ENCODE measurements at regions not wholly inside any gene's neighbourhood (a gene's known extent, or its start where the extent isn't known, plus 50 kb on each side); places are given as distances from the start of the nearest gene placed in this dataset.

DNA sequence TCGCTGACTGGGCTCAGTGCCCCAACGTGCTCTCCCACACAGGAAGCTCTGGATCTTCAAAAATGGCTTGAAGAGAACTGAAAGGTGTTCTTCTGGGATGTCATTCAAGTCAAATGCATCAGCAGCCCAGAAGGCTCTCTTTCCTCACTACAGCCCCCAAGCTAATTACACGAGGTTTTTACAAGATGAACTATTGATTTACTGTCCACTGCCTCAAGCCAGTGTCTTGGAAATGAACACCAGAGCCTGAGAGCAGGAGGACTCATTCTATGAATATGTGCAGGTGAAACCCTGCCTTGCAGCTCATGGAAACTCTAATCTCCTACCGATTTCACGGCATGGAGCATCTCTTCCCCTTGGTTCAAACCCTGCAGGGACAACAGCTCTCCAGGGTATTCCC lies 98.9 kb upstream of the CST7 start:
- DNase-seq (no peak), ATAC-seq (ENCODE audit: low read depth) (no peak)
- intact Hi-C loops (cut with micrococcal nuclease) = no loop called here
- H2BK20ac ChIP-seq (ENCODE audit: low read depth, low read length) = no peak overlapping the region
- H3K18ac ChIP-seq (ENCODE audit: low read depth, low read length) = no peak overlapping the region
- H3K4me3 ChIP-seq (ENCODE audit: insufficient read depth, low read depth, low read length) = no peak overlapping the region
- no peak overlapping the region for H3K56ac ChIP-seq (ENCODE audit: extremely low read depth, insufficient read depth, low read length)
- H3K4me2 ChIP-seq (ENCODE audit: low read depth, low read length) = no peak overlapping the region
- H3K23ac ChIP-seq (ENCODE audit: low read depth, low read length) = no peak overlapping the region
- H4K8ac ChIP-seq (ENCODE audit: low read depth in 2 of 2, low read length in 2 of 2) = no peak overlapping the region
- H3K9me1 ChIP-seq (ENCODE audit: insufficient read depth, low read length) = no peaks in the 10 kb centered on the region
- 60% methylated on average over 2 of the region's 5 CpGs; no CpG with 5 or more reads in 1 of the 2 experiments for WGBS, 2 experiments (ENCODE audit: extremely low coverage in 2 of 2, insufficient read length in 1 of 2)
- no peak overlapping the region for H2AFZ ChIP-seq (replicated peaks; ENCODE audit: low read length, poor library complexity)
- H2BK5ac ChIP-seq (ENCODE audit: low read depth, low read length, poor library complexity, severe bottlenecking) = no peak overlapping the region
- in situ Hi-C loops (cut with MboI; ENCODE audit: low sequenced_read_pairs) = no loop called here
- no peak overlapping the region for H3K9ac ChIP-seq (ENCODE audit: low read depth, low read length)
- no peaks in the 10 kb centered on the region for H4K20me1 ChIP-seq (ENCODE audit: insufficient read depth, low read length)
- H3K14ac ChIP-seq (replicated peaks; ENCODE audit: low read depth, low read length) = no peak overlapping the region
- no peaks in the 10 kb centered on the region for H3K36me3 ChIP-seq (ENCODE audit: control insufficient read depth, insufficient read depth, low read length)
- no peak overlapping the region for H2BK15ac ChIP-seq (ENCODE audit: low read depth, low read length)
- no peak overlapping the region for H2AK5ac ChIP-seq (ENCODE audit: low read depth, low read length)
- H3K4ac ChIP-seq (ENCODE audit: low read depth, low read length) = no peak overlapping the region
- H3K27me3 ChIP-seq (ENCODE audit: control insufficient read depth, insufficient read depth, low read length) = no peaks in the 10 kb centered on the region
- H2AK9ac ChIP-seq (replicated peaks; ENCODE audit: low read depth, low read length, poor library complexity) = no peak overlapping the region
- dilution Hi-C loops (cut with HindIII; ENCODE audit: low sequenced_read_pairs, unreplicated experiment) = no loop called here
- H3K4me1 ChIP-seq (ENCODE audit: control insufficient read depth, insufficient read depth, low read length) = no peaks in the 10 kb centered on the region
- peaks cover 6% of the 10 kb centered on the region for H3K9me3 ChIP-seq (ENCODE audit: control insufficient read depth, insufficient read depth, low read length)
- TF ChIP-seq CEBPB (IDR thresholded peaks at IDR 0.05; ENCODE audit: low read depth, low read length) = no peak
- TF ChIP-seq, protein P1, sequence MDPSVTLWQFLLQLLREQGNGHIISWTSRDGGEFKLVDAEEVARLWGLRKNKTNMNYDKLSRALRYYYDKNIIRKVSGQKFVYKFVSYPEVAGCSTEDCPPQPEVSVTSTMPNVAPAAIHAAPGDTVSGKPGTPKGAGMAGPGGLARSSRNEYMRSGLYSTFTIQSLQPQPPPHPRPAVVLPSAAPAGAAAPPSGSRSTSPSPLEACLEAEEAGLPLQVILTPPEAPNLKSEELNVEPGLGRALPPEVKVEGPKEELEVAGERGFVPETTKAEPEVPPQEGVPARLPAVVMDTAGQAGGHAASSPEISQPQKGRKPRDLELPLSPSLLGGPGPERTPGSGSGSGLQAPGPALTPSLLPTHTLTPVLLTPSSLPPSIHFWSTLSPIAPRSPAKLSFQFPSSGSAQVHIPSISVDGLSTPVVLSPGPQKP (IDR thresholded peaks at IDR 0.05; ENCODE audit: borderline replicate concordance, low read depth, low read length) = no peak
- TF ChIP-seq RCOR1 (IDR thresholded peaks at IDR 0.05; ENCODE audit: insufficient replicate concordance, low read length) = no peak
- TF ChIP-seq RFX5 (IDR thresholded peaks at IDR 0.05; ENCODE audit: low read depth, low read length) = no peak
- no peak for TF ChIP-seq RAD21 (IDR thresholded peaks at IDR 0.05; ENCODE audit: low read length)
- no peak for TF ChIP-seq NFE2L2 (IDR thresholded peaks at IDR 0.05; ENCODE audit: low read depth, low read length)
- TF ChIP-seq FOS (IDR thresholded peaks at IDR 0.05; ENCODE audit: low read depth, low read length) = no peak
- TF ChIP-seq, protein P2, sequence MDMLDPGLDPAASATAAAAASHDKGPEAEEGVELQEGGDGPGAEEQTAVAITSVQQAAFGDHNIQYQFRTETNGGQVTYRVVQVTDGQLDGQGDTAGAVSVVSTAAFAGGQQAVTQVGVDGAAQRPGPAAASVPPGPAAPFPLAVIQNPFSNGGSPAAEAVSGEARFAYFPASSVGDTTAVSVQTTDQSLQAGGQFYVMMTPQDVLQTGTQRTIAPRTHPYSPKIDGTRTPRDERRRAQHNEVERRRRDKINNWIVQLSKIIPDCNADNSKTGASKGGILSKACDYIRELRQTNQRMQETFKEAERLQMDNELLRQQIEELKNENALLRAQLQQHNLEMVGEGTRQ (IDR thresholded peaks at IDR 0.05; ENCODE audit: low read depth, low read length) = no peak
- no peak for TF ChIP-seq MXI1 (IDR thresholded peaks at IDR 0.05; ENCODE audit: borderline replicate concordance, low read depth, low read length)
- no peak for TF ChIP-seq MAFK (IDR thresholded peaks at IDR 0.05; ENCODE audit: low read depth, low read length)
- no peak for TF ChIP-seq SMC3 (IDR thresholded peaks at IDR 0.05; ENCODE audit: low read depth, low read length)
- no peak for TF ChIP-seq CHD1 (IDR thresholded peaks at IDR 0.05; ENCODE audit: low read depth, low read length)
- TF ChIP-seq BHLHE40 (IDR thresholded peaks at IDR 0.05; ENCODE audit: low read depth, low read length) = no peak
- no peak for TF ChIP-seq MAZ (IDR thresholded peaks at IDR 0.05; ENCODE audit: borderline replicate concordance, low read depth, low read length)
- TF ChIP-seq, protein P3, sequence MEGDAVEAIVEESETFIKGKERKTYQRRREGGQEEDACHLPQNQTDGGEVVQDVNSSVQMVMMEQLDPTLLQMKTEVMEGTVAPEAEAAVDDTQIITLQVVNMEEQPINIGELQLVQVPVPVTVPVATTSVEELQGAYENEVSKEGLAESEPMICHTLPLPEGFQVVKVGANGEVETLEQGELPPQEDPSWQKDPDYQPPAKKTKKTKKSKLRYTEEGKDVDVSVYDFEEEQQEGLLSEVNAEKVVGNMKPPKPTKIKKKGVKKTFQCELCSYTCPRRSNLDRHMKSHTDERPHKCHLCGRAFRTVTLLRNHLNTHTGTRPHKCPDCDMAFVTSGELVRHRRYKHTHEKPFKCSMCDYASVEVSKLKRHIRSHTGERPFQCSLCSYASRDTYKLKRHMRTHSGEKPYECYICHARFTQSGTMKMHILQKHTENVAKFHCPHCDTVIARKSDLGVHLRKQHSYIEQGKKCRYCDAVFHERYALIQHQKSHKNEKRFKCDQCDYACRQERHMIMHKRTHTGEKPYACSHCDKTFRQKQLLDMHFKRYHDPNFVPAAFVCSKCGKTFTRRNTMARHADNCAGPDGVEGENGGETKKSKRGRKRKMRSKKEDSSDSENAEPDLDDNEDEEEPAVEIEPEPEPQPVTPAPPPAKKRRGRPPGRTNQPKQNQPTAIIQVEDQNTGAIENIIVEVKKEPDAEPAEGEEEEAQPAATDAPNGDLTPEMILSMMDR (conservative IDR thresholded peaks at IDR 0.05; ENCODE audit: low read depth, low read length) = no peak
- no peak for TF ChIP-seq POLR2A (IDR thresholded peaks at IDR 0.05; ENCODE audit: low read depth, low read length)
- BruUV-seq (replicated peaks) = no TSS peak
- CTCF ChIA-PET = no interaction called here
- no peak overlapping the region for H4K5ac ChIP-seq (ENCODE audit: low read depth, low read length)
- H2BK120ac ChIP-seq (ENCODE audit: low read depth, low read length) = no peak overlapping the region
- H3K79me1 ChIP-seq (ENCODE audit: low read depth in 1 of 2, low read length in 2 of 2) = no peaks in the 10 kb centered on the region
- no peak overlapping the region for H3K27ac ChIP-seq (ENCODE audit: insufficient read depth, low read length)
- POLR2A ChIA-PET (ENCODE audit: unreplicated experiment) = no interaction called here
- H4K91ac ChIP-seq (ENCODE audit: insufficient read depth, low read depth, low read length) = no peak overlapping the region
